ENCODE measurements at regions not wholly inside any gene's neighbourhood (a gene's known extent, or its start where the extent isn't known, plus 50 kb on each side); places are given as distances from the start of the nearest gene placed in this dataset.

GRCh38 chr4:14272206-14272605 is 644.7 kb upstream of the BOD1L1 start:
- TF ChIP-seq, protein P1, sequence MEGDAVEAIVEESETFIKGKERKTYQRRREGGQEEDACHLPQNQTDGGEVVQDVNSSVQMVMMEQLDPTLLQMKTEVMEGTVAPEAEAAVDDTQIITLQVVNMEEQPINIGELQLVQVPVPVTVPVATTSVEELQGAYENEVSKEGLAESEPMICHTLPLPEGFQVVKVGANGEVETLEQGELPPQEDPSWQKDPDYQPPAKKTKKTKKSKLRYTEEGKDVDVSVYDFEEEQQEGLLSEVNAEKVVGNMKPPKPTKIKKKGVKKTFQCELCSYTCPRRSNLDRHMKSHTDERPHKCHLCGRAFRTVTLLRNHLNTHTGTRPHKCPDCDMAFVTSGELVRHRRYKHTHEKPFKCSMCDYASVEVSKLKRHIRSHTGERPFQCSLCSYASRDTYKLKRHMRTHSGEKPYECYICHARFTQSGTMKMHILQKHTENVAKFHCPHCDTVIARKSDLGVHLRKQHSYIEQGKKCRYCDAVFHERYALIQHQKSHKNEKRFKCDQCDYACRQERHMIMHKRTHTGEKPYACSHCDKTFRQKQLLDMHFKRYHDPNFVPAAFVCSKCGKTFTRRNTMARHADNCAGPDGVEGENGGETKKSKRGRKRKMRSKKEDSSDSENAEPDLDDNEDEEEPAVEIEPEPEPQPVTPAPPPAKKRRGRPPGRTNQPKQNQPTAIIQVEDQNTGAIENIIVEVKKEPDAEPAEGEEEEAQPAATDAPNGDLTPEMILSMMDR (conservative IDR thresholded peaks at IDR 0.05) = no peak
- Histone ChIP-seq H2BK15ac (ENCODE audit: low read depth, low read length) (no peak overlapping the region), H4K20me1 (ENCODE audit: control insufficient read depth, insufficient read depth, insufficient read length) (no peaks in the 10 kb centered on the region), H4K5ac (ENCODE audit: insufficient read length, low read depth, low read length) (no peak overlapping the region), H2BK12ac (ENCODE audit: insufficient read length, low read depth, low read length) (no peak overlapping the region), H3K4ac (ENCODE audit: low read depth, low read length) (no peak overlapping the region), H2AFZ (ENCODE audit: low read length) (no peak overlapping the region), H3T11ph (ENCODE audit: low read length) (no peak overlapping the region), H3K4me1 (ENCODE audit: insufficient read depth, low read length) (no peaks in the 10 kb centered on the region), H3K18ac (ENCODE audit: insufficient read length, low read depth, low read length) (no peak overlapping the region), H3K27ac (ENCODE audit: insufficient read length, low read depth, low read length) (no peak overlapping the region), H2BK120ac (ENCODE audit: low read depth, low read length, poor library complexity, severe bottlenecking) (no peak overlapping the region), H3K14ac (ENCODE audit: insufficient read depth, low read length) (no peak overlapping the region), H3K9me3 (ENCODE audit: control insufficient read depth, low read depth, low read length) (no peaks in the 10 kb centered on the region), H3K23me2 (ENCODE audit: insufficient read length, low read depth, low read length, poor library complexity, severe bottlenecking) (no peaks in the 10 kb centered on the region), H3K23ac (ENCODE audit: insufficient read length, low read depth, low read length) (no peak overlapping the region), H4K8ac (replicated peaks; ENCODE audit: insufficient read length, low read depth, low read length) (no peak overlapping the region), H2BK20ac (ENCODE audit: low read depth, low read length, poor library complexity, severe bottlenecking) (no peak overlapping the region), H3K4me2 (ENCODE audit: insufficient read depth, insufficient read length, low read length) (no peak overlapping the region), H3K79me2 (ENCODE audit: insufficient read depth, low read length) (no peaks in the 10 kb centered on the region), H3K79me1 (ENCODE audit: insufficient read depth, low read depth, low read length, poor library complexity, severe bottlenecking) (no peaks in the 10 kb centered on the region), H4K91ac (ENCODE audit: insufficient read length, low read depth, low read length) (no peak overlapping the region), H3K9ac (ENCODE audit: extremely low read depth, insufficient read length, low read length) (no peak overlapping the region), H3K27me3 (ENCODE audit: insufficient read depth, low read length) (no peaks in the 10 kb centered on the region), H2BK5ac (ENCODE audit: insufficient read length, low read length) (no peak overlapping the region), H2AK5ac (ENCODE audit: insufficient read length, low read length) (no peak overlapping the region), H3K56ac (ENCODE audit: insufficient read length, low read depth, low read length) (no peak overlapping the region)
- Mint-ChIP-seq H3K4me1 (peaks cover 3 to 9% of the 10 kb centered on the region in 2 experiments; a peak in 3 of 4 replicates), H3K27ac (no peak overlapping the region), H3K4me3 (no peak overlapping the region), H3K9me3 (peaks cover 3 to 7% of the 10 kb centered on the region in 2 experiments; a peak in 3 of 5 replicates), H3K36me3 (ENCODE audit: insufficient read depth in 1 of 3, low read depth in 3 of 3) (peaks cover 0 to 8% (median 2%) of the 10 kb centered on the region in 3 experiments; a peak in 2 of 7 replicates), H3K27me3 (ENCODE audit: low read depth) (no peaks in the 10 kb centered on the region)
- no CpG with 5 or more reads among the region's 1 CpG for WGBS (ENCODE audit: extremely low coverage, insufficient read length, low lambda C conversion rate)
- no peak for DNase-seq

All from H9 (cell line).